GM12874 (cell line): ENCODE measurements at regions not wholly inside any gene's neighbourhood (a gene's known extent, or its start where the extent isn't known, plus 50 kb on each side); places are given as distances from the start of the nearest gene placed in this dataset.

ENCODE experiments used
- TF ChIP-seq, protein P1 (sequence below): IDR thresholded peaks from 2 replicates; pipeline ENCODE4 v1.5.1; 2011; ENCODE audit warnings: low read depth, mild to moderate bottlenecking, control low read depth, low read length, moderate library complexity; ENCODE audit not compliant: insufficient read depth

GRCh38 chr13:40205771-40206240 is 460.6 kb downstream of the FOXO1 start:
- TF ChIP-seq, protein P1, sequence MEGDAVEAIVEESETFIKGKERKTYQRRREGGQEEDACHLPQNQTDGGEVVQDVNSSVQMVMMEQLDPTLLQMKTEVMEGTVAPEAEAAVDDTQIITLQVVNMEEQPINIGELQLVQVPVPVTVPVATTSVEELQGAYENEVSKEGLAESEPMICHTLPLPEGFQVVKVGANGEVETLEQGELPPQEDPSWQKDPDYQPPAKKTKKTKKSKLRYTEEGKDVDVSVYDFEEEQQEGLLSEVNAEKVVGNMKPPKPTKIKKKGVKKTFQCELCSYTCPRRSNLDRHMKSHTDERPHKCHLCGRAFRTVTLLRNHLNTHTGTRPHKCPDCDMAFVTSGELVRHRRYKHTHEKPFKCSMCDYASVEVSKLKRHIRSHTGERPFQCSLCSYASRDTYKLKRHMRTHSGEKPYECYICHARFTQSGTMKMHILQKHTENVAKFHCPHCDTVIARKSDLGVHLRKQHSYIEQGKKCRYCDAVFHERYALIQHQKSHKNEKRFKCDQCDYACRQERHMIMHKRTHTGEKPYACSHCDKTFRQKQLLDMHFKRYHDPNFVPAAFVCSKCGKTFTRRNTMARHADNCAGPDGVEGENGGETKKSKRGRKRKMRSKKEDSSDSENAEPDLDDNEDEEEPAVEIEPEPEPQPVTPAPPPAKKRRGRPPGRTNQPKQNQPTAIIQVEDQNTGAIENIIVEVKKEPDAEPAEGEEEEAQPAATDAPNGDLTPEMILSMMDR: no peak

- TF ChIP-seq, protein P1: no peak
These were observed 460.0 kb downstream of the FOXO1 start for GRCh38 chr13:40206241-40207000.

DNA sequence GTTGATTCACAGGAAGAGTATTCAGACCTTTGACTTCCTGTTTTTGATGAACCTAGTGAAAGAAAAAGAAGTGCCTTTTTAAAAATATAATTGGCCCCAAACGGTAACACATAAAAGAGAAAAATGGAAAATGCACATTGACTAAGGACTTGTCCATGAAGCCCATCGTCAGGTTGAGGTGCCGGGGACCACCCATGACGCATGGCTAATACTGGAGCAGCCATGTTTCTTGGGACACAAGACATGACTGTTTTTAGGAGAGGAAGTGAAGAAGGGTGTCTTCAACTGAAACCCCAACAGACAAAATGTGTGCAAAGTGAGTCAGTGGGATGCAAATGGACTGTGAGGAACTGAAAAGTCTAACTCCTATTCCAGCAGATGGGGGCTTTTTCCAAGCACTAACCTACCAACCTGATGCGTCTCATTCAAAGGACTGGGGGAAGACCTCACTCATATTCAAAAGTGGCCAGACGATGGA is 459.4 kb downstream of the FOXO1 start:
- TF ChIP-seq, protein P1: no peak

- TF ChIP-seq, protein P1: no peak
These were observed 457.9 kb downstream of the FOXO1 start for GRCh38 chr13:40208517-40208916.

GRCh38 chr13:40210865-40211585 is 455.4 kb downstream of the FOXO1 start:
- TF ChIP-seq, protein P1: no peak

GRCh38 chr13:40211586-40211968 is 454.9 kb downstream of the FOXO1 start:
- TF ChIP-seq, protein P1: no peak

- TF ChIP-seq, protein P1: no peak
These were observed 452.7 kb downstream of the FOXO1 start for GRCh38 chr13:40213779-40214178.
